ENCODE measurements at regions not wholly inside any gene's neighbourhood (a gene's known extent, or its start where the extent isn't known, plus 50 kb on each side); places are given as distances from the start of the nearest gene placed in this dataset.

- Mint-ChIP-seq H3K27ac (no peak overlapping the region), H3K4me1 (ENCODE audit: low read depth) (no peaks in the 10 kb centered on the region), H3K4me3 (no peak overlapping the region), H3K9me3 (no peaks in the 10 kb centered on the region), H3K27me3 (peaks cover 5% of the 10 kb centered on the region), H3K36me3 (ENCODE audit: low read depth) (no peaks in the 10 kb centered on the region)
- Histone ChIP-seq H3K9me3 (ENCODE audit: control insufficient read depth in 1 of 2, insufficient read depth in 1 of 2, low read length in 2 of 2) (no peaks in the 10 kb centered on the region), H3K36me3 (ENCODE audit: insufficient read depth, low read length) (no peaks in the 10 kb centered on the region), H3K27me3 (ENCODE audit: control insufficient read depth in 1 of 2, insufficient read depth in 2 of 2, low read length in 2 of 2) (no peaks in the 10 kb centered on the region), H3K27ac (ENCODE audit: low read depth in 1 of 2, low read length in 2 of 2) (no peak overlapping the region), H3K4me1 (ENCODE audit: insufficient read depth, low read length) (peaks cover 2% of the 10 kb centered on the region), H3K4me3 (ENCODE audit: low read length) (no peak overlapping the region)
- POLR2A ChIA-PET: no interaction called here
- ATAC-seq (ENCODE audit: poor library complexity) (no peak), DNase-seq (no peak)
- TF ChIP-seq CTCF (IDR thresholded peaks at IDR 0.05): no peak
- CTCF ChIA-PET: no interaction called here
- intact Hi-C loops (cut with DNase I, micrococcal nuclease): no loop called here
Measured at GRCh38 chr14:24708684-24709083, 74.7 kb upstream of the GZMB start.

- CTCF ChIA-PET: no interaction called here
- ATAC-seq (ENCODE audit: poor library complexity): no peak
- H3K4me3 ChIP-seq (ENCODE audit: low read length): no peak overlapping the region
- intact Hi-C loops (cut with DNase I, micrococcal nuclease): no loop called here
- no peaks in the 10 kb centered on the region for H3K9me3 ChIP-seq (ENCODE audit: control insufficient read depth in 1 of 2, insufficient read depth in 1 of 2, low read length in 2 of 2)
- no peak overlapping the region for H3K27ac Mint-ChIP-seq
- H3K4me1 Mint-ChIP-seq (ENCODE audit: low read depth): no peaks in the 10 kb centered on the region
- H3K9me3 Mint-ChIP-seq: no peaks in the 10 kb centered on the region
- no peak for DNase-seq
- H3K36me3 Mint-ChIP-seq (ENCODE audit: low read depth): no peaks in the 10 kb centered on the region
- POLR2A ChIA-PET: no interaction called here
- H3K27ac ChIP-seq (ENCODE audit: low read depth in 1 of 2, low read length in 2 of 2): no peak overlapping the region
- TF ChIP-seq CTCF (IDR thresholded peaks at IDR 0.05): no peak
- H3K36me3 ChIP-seq (ENCODE audit: insufficient read depth, low read length): no peaks in the 10 kb centered on the region
- H3K4me1 ChIP-seq (ENCODE audit: insufficient read depth, low read length): peaks cover 2% of the 10 kb centered on the region
- H3K4me3 Mint-ChIP-seq: no peak overlapping the region
- H3K27me3 Mint-ChIP-seq: no peaks in the 10 kb centered on the region
- no peaks in the 10 kb centered on the region for H3K27me3 ChIP-seq (ENCODE audit: control insufficient read depth in 1 of 2, insufficient read depth in 2 of 2, low read length in 2 of 2)
Measured at GRCh38 chr14:24706351-24706750, 72.4 kb upstream of the GZMB start.

GRCh38 chr14:24705840-24706239, 71.8 kb upstream of the GZMB start:
- peak in 2 of 14 experiments; percentile 14 to 19 for DNase-seq

More at GRCh38 chr14:24705840-24706239, 71.8 kb upstream of the GZMB start:
- Mint-ChIP-seq H3K4me1 (ENCODE audit: low read depth) (no peaks in the 10 kb centered on the region), H3K4me3 (no peak overlapping the region), H3K9me3 (no peaks in the 10 kb centered on the region), H3K27ac (no peak overlapping the region), H3K27me3 (no peaks in the 10 kb centered on the region), H3K36me3 (ENCODE audit: low read depth) (no peaks in the 10 kb centered on the region)
- Histone ChIP-seq H3K9me3 (ENCODE audit: control insufficient read depth in 1 of 2, insufficient read depth in 1 of 2, low read length in 2 of 2) (no peaks in the 10 kb centered on the region), H3K27me3 (ENCODE audit: control insufficient read depth in 1 of 2, insufficient read depth in 2 of 2, low read length in 2 of 2) (no peaks in the 10 kb centered on the region), H3K4me3 (ENCODE audit: low read length) (no peak overlapping the region), H3K4me1 (ENCODE audit: insufficient read depth, low read length) (peaks cover 2% of the 10 kb centered on the region), H3K27ac (ENCODE audit: low read depth in 1 of 2, low read length in 2 of 2) (no peak overlapping the region), H3K36me3 (ENCODE audit: insufficient read depth, low read length) (no peaks in the 10 kb centered on the region)
- ATAC-seq (ENCODE audit: poor library complexity): no peak
- ChIA-PET CTCF (no interaction called here), POLR2A (no interaction called here)
- intact Hi-C loops (cut with DNase I, micrococcal nuclease): no loop called here
- TF ChIP-seq CTCF (IDR thresholded peaks at IDR 0.05): no peak

Measured in CD4-positive, alpha-beta T cell (primary cell).